ENCODE measurements at regions not wholly inside any gene's neighbourhood (a gene's known extent, or its start where the extent isn't known, plus 50 kb on each side); places are given as distances from the start of the nearest gene placed in this dataset.

DNA sequence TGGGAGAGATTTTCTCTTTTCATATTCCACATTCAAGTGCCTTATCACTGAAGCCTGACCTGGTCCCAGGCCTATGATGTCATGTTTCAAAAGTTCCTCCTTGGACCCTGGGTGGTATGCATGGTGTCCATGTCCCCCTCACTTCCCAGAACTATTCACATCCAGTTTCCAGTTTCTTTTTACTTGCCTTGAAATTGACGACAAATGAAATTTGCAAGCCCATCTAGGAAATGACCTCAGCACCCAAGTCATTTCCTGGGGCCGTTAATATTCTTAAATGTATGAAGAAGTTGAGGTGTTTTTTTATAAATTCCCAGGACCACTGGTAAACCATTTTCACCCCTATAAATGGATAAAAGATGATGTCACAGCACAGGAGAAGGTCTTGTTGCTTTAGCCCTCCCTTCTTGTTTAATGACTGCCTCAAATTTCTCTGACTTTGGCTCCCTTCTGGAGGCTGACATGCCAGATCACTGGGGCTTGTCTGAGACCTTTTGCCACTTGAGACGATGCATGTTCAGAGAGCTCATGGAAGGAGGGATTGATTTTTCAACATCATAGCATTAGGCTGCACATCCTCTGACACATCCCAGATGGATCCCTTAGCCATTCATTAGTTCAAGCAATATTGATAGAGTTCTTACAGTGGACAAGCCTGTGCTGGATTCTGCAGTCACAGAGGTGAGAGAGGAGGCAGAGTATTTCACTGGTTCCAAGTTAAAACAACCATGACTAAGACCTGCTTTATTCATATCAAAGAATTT, 221.3 kb downstream of the PLPP3 start:
- no peak for DNase-seq (ENCODE audit: low read depth in 1 of 2, low spot score in 1 of 2)

DNA sequence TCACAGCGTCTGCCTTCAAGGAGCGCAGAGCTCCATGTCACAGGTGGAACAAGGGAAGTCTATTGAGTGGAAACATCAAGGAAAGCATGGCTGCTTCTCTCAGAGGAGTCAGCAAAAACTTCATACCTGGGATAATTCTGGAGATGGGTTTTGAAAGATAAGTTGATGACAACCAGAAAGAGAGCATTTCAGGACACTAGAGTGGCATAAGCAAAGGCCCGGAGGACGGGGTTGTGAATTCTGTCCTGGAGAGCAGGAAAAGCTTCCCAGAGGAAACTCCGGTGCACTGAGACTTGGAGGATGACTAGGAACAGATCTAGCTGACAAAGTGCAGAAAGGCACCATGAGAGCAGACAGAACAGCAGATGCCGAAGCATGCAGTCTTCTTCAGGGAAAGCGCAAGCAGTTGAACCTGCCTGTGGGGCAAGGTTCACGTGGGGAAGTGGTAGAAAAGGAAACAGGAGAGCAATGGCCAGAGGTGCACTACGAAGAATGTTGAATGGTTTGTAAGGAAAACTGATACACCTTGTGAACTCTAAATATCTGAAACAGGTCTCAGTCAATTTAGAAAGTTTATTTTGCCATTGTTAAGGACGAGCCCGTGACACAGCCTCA, 222.9 kb downstream of the PLPP3 start:
- DNase-seq (ENCODE audit: low read depth in 1 of 2, low spot score in 1 of 2), result no peak

DNA sequence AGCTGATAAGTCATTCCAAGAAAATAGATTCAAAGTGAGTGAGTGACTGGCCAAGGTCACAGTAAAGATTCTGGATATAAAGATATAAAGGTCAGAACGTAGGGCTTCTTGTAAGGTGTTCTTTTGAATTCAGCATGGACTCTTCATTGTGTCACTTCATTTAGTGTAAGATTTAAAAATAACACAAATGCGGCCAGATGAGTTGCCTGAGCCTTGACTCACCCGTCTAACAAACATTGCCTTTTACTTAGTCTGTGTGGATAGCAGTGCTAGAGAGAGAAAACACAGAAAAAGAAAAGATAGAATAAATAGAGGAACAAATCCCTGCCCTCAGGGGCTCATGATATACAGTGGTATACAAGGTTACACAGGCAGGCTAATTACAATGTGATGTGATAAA, 223.4 kb downstream of the PLPP3 start:
- no peak for DNase-seq (ENCODE audit: low read depth in 1 of 2, low spot score in 1 of 2)

DNA sequence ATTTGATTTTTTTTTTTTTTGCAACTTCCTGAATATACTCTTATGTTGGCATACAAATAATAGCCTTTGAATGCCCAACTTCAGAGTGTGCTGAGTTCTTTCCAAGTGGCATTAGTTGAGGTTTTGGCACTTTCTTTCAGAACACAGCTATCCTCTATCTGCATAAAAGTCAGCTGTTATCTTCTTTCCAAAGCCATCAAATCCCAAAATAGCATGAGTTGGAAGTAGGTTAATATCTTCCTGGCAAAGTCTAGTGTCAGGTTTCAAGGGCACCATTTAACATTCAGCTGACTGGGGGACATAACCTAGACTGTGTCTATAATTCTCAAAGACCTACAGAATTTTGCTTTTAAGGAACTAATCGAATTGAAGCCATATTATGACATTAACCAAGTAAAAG, 223.9 kb downstream of the PLPP3 start:
- DNase-seq (ENCODE audit: low read depth in 1 of 2, low spot score in 1 of 2), result no peak

DNA sequence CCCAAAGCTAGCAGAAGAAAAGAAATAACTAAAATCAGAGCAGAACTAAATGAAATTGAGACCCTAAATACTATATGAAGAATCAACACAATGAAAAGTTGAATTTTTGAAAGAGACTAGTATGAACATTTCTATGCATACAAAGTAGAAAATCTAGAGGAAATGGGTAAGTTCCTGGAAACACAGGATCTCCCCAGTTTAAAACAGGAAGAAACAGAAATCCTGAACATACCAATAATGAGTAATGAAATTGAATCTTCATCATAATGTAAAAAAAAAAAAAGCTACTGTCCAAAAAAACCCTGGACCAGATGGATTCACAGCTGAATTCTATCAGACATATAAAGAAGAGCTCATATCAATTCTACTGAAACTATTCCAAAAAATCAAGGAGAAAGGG, 233.5 kb downstream of the PLPP3 start:
- no peak for DNase-seq (ENCODE audit: low read depth in 1 of 2, low spot score in 1 of 2)

DNA sequence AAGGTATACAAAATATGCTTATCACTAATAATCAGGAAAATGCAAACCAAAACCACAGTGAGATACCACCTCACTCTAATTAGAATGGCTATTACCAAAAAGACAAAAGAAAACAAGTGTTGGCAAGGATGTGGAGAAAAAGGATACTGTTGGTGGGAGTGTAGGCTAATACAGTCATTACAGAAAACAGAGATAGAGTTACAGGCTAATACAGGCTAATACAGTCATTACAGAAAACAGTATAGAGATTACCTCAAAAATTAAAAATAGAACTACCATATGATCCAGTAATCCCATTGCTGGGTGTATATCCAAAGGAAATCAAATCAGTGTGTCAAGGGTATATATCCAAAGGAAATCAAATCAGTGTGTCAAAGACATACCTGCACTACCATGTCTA, 238.4 kb downstream of the PLPP3 start:
- no peak for DNase-seq (ENCODE audit: low read depth in 1 of 2, low spot score in 1 of 2)

DNA sequence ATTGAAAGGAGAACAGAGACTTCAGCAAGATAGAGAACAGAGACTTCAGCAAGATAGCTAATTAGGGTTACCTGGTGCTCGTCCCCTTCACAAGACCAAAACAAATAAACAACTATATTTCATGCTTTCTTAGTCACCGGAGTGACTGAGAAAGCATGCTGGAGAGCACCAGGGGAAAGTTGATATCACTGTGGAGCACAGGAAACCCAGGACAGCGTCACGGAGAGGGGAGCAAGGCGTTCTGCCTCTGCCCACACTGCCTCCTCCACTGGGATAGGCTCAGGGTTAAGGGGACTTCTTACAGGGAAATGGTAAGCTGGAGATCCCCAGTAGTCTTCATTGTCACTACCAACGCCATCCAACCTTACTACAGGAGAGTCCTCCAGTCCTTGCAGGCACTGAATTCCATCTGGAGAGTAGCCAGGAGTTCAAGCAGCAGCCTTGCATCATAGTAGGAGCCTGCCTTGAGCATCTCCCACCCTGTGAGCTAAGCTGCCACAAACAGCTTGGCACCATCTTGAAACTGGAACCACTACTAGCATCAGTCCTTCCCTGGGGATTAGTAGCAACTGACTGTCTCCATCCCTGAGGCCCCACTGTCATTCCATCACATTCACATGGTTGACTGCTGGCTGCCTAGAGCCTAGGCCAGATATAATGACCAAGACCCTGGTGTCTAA, 239.4 kb downstream of the PLPP3 start:
- DNase-seq (ENCODE audit: low read depth in 1 of 2, low spot score in 1 of 2), result no peak

DNA sequence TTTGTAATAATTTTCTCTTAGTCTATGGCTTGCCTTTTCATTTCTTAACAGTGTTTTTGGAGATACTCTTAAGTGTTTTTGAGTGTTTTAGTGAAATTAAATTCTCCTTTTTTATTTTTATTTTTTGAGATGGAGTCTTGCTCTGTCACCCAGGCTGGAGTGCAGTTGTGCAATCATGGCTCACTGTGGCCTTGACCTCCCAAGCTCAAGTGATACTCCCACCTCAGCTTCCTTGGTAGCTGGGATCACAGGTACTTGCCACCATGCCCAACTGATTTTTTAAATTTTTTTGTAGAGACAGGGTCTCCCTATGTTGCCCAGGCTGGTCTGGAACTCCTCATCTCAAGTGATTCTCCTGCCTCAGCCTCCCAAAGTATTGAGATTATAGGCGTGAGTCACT, 240.3 kb downstream of the PLPP3 start:
- DNase-seq (ENCODE audit: low read depth in 1 of 2, low spot score in 1 of 2), result no peak

DNA sequence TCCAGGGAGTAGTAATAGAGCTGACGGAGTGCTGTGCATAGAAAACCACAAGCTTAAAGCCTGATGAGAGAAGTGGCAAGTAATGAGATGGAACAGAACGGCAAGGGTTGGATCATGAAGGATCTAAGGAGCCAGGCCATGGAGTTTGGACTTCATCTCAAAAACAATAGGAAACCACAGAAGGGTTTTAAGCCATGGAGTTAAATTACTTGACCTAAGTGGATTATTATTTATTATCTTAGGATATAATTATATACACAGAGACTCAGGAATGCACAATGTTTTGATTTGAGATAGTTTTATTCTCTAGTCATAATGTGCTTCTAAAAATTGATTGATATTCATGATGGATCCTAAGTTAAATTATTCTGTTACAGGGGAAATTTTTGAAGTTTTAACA, 242.4 kb downstream of the PLPP3 start:
- DNase-seq (ENCODE audit: low read depth in 1 of 2, low spot score in 1 of 2), result no peak

DNA sequence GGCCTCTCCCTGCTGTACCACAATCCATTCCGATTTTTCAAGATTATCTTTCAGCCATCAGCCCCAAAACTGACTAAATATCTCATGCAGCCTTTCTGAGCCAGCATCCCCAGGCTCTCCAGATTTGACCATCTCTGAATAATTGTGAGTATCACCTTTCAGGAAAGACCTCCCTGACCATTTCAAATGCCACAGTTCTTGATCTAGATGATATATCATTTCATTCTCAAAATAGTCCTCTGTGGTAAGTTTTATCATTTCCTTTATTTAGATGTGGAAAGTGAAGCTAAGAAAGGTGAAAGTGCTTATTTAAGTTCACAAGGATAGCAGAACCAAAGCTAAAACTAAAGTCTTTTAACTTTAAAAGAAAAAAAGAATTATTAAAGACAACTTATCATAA, 244.0 kb downstream of the PLPP3 start:
- no peak for DNase-seq (ENCODE audit: low read depth in 1 of 2, low spot score in 1 of 2)

DNA sequence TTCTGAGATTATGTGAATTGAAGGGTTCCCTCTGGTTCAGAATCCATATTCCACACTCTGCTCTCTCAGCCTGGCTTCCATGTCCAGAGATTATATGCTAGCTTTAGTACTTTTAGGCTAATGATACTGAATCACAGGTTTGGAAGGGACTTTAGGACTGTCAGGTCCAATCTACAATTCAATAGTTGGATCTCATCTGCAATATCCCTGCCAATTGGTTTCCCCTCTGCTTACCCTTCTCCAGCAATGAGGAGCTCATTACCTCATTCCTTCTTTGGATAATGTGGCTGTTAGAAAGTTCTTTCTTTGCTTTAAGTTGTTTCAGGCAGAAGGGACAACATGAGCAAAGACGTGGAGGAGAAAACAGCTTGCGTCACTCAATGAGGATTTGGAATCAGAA, 245.3 kb downstream of the PLPP3 start:
- no peak for DNase-seq (ENCODE audit: low read depth in 1 of 2, low spot score in 1 of 2)

DNA sequence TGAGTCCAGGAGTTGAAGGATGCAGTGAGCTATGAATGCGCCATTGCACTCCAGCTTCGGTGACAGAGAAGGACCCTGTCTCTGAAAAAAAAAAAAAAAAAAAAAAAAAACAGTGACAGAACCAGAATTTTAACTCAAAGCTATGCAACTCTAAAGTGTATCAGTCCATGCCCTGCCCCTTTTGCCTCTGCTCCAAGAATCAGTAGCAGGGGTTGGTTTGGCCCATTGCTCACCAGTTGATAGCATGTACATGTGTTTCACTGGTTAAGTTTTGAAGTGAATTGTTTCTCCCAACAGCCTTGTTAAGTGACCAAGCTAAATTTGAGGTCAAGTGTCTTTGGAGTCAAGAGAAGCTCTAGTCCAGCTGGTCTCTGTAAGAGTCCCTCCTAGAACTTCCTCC, 245.9 kb downstream of the PLPP3 start:
- DNase-seq (ENCODE audit: low read depth in 1 of 2, low spot score in 1 of 2), result no peak

DNA sequence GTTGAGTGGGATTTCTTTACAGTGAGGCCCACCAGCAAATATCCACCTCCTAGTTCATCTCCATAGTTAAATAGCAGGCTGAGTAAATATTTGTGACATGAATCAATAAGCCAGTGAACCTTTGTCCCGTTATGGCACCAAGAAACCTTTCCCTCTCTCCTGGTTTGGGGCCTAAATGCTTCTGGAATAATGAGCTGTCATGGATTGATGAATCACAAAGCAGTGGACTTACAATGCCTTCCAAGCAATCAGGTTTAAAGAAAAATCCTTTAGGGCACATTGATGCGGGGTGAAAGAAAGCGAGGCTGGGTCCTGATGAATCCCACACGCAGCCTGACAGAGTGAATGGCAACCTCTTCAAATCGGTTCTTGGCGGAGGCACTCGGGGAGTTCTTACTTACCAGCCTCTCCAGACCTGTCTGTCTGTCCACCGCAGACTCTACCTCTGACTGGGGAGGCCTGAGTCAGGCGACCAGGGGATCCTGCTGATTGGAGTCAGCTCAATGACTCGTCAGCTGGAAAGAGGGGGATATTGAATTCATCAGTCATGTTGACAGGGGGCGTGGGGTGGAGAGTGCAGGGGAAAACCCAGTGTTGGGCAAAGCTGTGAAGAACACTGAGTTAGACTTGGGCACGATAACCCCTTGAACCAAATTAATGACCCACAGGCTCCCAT, 247.3 kb downstream of the PLPP3 start:
- DNase-seq (ENCODE audit: low read depth in 1 of 2, low spot score in 1 of 2), result no peak

DNA sequence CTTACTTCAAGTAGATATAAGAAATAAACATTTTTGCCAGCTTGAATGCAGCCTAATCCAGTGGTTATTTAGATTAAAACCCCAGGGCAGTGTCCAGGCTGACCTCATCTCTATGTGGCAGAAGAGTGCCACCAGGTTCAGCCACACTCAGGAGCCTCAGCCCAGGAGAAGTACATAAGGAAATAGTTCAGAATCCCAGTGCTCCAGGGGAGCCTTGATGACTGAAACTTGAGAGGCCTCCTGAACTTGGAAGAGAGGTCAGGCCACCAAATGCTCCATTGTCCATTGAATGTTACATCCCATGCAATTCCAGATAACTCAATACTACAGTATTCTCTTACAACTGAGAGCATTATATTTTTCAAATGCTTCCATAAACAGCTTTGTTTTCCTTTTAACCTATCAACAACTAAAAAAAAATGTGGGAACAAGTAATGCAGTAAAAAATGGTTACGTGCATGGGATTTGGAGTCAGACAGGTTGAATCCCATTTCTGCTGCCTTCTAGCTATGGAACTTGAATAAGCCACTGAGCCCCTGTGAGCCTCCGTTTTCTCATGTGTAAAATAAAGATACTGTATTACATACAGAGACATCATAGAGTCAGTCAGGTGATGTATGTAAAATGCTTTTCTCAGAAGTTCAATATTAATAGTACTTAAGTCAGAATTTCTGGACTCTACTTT, 248.0 kb downstream of the PLPP3 start:
- no peak for DNase-seq (ENCODE audit: low read depth in 1 of 2, low spot score in 1 of 2)

DNA sequence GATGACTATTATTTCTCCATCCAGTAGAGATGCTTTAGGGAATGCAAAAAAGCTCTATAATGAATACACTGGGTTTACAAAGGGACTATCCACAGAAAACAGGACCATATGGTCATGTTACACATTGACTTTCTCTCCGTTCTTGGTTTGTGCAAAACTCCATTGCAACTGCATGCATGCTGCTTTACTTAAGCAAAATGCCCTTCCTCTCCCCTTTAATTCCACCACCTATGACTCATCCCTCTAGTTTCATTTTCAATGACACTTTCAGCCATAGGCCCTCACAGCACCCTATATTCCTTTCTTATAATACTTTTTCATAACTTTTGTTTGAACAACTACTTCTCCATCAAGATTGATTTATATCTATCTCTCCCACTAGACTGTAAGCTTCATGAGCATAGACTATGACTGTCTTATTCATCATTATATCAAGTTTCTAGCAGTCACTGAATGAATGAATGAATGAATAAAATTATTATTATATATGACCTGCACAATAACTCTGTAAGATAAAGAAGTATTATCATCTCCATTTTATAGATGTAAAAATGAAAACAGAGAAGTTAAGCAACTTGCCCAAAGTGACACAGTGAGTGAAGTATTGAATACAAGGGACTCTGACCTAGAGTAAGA, 248.9 kb downstream of the PLPP3 start:
- DNase-seq (ENCODE audit: low read depth in 1 of 2, low spot score in 1 of 2), result no peak

DNA sequence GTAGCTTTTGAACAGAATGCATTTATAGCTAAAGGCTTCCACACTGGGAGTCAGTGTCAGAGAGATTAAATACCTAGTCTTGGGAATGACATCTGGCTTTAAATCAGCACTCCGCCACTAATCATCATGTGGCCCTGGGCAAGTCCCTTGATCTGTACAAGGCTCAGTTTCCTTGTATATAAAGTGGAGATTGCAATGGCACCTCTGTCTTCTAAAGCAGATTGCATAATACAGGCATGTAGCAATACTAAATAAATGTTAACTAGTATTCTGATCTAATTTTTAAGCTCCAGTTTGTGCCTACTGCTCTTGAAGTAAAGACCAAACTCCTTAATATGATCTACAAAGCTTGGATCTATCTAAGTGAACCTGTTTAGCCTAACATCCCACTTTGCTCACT, 249.4 kb downstream of the PLPP3 start:
- no peak for DNase-seq (ENCODE audit: low read depth in 1 of 2, low spot score in 1 of 2)

DNA sequence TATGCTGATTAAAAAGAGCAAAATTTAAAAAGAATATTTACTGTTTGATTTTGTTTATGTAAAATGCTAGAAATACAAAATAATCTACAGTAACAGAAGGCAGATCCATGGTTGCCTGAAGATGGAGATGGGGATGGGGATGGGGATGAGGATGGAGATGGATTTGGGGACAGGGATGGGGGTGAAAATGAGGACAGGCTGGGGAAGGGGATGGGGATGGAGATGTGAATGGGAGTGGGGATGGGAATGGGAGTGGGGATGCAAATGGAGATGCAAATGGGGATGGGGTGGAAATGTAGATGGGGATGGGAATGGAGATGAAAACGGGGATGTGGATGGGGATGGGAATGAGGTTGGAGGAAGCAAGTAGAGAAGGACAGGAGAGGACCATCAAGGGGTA, 252.2 kb downstream of the PLPP3 start:
- DNase-seq (ENCODE audit: low read depth in 1 of 2, low spot score in 1 of 2), result no peak

DNA sequence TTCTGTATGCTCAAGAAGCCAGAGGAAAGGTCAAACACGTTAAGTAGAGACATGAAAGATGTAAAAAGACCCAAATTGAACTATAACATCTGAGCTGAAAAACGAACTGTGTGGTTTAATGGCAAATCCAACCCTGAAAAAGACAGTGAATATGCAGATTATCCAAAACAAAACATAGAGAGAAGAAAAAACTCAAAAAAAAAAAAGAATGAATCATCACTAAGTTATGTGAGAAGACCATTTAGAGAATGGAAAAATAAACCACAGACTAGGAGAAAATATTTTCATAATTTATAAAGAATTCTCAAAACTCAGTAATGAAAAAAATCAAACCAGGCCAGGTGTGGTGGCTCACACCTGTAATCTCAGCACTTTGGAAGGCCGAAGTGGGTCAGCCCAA, 253.3 kb downstream of the PLPP3 start:
- DNase-seq (ENCODE audit: low read depth in 1 of 2, low spot score in 1 of 2), result no peak

DNA sequence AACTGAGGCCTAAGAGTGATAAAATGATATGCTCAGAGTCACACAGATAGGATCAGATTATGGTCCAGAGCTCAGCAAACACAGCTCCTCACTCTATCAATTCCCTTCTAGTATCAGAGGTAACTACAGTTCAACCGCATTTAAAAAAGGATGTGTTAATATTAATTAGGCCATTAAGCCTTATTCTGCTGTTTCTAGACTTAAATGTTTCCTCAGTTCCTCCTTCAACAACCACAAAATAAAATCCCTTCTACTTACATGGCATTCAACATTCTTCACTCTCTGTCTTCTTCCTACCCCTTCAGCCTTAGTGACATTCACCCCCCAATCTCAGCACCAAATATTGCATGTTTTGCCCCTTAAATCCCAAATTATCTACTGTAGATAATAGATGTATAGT, 254.9 kb downstream of the PLPP3 start:
- no peak for DNase-seq (ENCODE audit: low read depth in 1 of 2, low spot score in 1 of 2)

DNA sequence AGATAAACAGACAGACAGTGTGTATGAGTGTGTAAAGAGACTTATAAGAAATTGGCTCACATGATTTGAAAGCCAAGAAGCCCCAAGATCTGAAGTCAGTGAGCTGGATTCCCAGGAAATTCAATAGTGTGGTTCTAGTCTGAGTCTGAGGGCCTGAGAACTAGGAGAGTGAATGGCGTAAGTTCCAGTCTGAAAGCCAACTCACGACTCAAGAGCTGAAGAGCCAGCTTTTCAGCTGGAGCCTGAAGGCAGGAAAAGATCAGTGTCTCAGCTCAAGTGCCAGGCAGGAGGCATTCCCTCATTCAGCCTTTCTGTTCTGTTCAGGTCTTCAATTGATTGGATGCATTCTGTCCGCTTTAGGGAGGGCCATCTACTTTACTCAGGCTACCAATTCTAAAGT, 257.2 kb downstream of the PLPP3 start:
- no peak for DNase-seq (ENCODE audit: low read depth in 1 of 2, low spot score in 1 of 2)

DNA sequence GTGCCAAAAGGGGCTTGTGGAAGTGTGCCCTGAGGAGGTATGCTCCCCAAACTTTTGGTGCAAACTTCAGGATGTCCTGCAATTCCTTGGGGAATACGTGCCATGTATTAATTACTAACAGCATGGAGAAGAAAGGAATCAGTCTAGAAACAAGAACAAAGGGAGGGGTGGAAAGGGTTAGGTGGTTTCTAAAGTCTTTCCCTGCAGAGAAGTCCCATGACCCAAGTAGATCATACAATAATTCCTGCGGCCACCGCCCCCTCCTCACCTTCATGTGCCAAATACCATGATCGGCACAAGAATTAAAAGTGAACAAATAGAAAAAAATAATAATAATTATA, 258.2 kb downstream of the PLPP3 start:
- no peak for DNase-seq (ENCODE audit: low read depth in 1 of 2, low spot score in 1 of 2)
